ENCODE measurements at regions not wholly inside any gene's neighbourhood (a gene's known extent, or its start where the extent isn't known, plus 50 kb on each side); places are given as distances from the start of the nearest gene placed in this dataset.
"Not testable (repeated sequence)": the region's sequence is repeated elsewhere in the genome, so short reads cannot be mapped to it uniquely, and the experiment has no call there.

DNA sequence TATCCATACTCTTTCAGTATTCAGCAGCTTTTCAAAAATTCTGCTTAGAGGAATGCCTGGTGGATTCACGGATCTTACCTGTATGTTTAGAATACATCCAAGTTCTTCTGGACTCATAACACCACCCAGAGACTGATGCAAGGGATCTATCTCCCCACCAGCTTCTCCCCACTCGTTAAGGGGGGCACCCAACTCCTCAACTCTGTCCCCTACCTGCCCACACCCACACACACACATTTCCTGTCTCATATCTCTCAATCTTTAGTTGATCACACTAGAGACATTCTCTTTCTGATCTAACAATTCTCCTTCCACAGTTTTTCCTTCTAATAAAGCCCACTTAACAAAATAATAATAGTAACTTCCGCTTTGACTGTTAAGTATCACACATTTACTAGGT lies 110.1 kb downstream of the DLEU7 start:
- no peak for DNase-seq

DNA sequence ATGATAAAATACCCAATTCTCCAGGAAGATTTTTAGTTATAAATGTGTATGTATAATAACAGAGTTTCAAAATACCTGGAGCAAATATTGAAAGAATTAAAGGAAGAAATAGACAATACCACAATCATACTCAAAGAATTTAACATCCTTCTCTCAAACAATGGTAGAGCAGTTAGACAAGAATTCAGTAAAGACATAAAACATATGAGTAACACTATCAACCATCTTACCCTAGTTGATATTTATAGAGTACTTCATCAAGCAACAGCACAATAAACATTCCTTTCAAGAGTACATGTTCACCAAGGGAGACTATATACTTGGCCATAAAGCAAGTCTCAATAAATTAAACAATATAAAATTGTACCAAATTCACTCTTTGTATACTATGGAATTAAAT lies 108.4 kb downstream of the DLEU7 start:
- DNase-seq, result no peak

DNA sequence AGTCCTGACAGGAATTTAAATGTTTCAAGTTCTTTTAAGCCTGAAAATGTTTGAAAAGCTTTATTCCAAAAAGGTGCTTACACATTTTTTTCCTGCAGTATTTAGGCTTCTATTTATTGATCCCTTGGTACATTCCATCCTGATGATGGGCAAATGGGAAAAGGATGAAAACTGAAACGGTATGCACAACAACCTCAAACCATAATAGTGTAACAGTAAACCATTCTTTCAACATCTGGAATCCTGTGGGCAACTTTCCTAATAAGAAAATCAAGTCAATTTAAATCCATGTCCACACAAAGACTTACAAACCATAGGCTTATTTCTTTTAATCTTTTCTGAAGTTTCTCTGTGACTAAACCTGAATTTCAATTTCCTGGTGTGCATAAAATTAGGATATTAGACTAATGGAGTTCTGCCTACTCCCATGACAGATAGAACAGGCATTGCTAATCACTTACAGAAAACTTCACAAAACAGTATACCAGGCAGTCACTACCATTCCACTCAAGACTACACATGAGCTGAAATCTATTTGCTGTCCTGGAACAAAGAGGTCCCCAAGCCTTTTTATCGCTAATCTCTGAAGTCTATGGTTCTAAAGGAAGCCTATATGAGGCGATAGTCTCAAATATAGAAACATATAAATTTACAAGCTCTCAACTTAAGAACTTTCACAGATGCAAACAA lies 103.3 kb downstream of the DLEU7 start:
- no peak for DNase-seq

- no peak for DNase-seq
Observed at GRCh38 chr13:50742353-50742752, 101.1 kb downstream of the DLEU7 start.

GRCh38 chr13:50742968-50743367 lies 100.5 kb downstream of the DLEU7 start:
- no peak for DNase-seq

DNA sequence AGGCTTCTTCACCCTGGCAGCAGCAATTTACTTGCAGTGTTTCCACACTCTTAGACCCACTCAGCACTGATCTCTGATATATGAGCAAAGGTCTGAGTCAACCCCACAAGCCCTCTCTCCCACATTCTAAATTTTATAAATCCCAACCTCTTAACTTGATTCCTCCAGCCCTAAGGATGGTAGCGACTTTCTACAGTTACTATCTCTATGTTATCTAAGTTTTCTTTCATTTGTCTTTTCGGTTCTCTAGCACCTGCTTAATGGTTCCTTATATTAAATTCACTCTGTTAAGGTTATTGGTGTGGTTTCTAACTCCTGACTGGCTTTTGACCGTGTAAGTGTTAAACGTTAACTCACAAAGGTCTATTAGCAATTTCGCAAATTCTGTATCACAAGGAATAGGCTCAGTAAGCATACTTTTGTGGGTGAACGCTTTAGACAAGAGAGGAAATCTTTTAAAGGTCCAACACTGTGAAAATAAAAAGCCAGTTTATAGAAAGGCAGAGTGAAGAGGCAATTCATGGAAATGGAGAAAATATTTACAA lies 99.3 kb downstream of the DLEU7 start:
- no peak for DNase-seq

DNA sequence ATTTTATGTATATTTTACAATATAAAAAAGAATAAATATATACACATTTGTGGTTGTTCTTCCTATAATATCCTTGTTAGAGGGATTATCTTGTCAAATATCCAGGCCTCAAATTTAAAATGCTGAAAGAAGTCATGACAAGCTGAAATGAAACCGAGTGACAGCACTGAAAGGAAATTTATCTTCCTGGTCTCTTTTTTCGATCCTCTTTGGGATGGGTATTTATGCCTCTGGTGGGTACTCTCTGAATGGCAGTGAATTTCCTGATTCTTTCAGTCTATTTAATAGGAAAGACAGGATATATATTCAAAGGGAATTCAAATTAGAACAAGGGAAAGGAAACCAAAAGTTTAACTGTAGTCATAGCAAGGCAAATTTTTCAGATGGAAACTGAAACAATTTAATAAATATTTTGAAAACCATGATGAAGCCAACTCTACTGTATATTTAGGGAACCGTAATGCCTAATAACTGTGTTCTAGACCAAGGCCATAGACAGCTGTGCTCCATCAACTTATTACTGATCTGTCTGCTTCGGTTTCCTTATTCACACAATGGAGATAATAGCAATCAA lies 97.9 kb downstream of the DLEU7 start:
- DNase-seq, result no peak

DNA sequence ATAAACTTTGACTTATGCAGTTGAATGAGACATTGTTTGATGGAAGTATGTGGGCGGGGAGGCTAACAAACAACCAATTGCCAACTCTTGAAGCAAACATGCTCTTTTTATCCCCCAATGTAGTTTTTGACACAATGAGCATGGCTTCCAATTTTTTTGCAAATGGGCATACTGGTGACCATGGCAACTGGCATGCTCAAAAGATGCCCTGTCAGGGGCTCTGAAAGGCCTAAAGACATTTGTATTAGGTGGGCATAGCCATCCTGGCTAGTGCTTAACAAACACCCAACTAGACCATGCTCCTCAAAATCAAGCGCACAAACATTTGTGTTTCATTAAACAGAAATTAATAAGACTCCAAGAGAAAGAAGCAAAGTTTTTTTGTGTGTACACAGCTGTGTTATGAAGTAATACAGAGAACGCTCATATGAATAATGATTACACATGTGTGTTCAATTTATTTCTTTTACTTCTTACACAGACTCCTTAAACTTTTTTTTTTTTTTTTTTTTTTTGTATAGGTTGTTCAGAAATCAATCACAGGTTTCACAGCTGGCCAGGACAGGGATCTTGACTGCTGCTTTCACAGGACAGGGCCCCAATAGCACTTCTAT lies 95.6 kb downstream of the DLEU7 start:
- DNase-seq, result no peak

DNA sequence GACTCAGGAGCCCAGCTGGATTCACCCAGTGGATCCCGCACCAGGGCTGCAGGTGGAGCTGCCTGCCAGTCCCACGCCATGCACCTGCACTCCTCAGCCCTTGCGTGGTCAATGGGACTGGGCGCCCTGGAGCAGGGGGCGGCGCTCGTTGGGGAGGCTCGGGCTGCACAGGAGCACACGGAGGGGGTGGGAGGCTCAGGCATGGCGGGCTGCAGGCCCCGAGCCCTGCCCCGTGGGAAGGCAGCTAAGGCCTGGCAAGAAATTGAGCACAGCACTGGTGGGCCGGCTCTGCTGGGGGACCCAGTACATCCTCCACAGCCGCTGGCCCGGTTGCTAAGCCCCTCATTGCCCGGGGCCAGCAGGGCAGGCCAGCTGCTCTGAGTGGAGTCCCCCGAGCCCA lies 90.3 kb downstream of the DLEU7 start:
- DNase-seq, result not testable (repeated sequence)

DNA sequence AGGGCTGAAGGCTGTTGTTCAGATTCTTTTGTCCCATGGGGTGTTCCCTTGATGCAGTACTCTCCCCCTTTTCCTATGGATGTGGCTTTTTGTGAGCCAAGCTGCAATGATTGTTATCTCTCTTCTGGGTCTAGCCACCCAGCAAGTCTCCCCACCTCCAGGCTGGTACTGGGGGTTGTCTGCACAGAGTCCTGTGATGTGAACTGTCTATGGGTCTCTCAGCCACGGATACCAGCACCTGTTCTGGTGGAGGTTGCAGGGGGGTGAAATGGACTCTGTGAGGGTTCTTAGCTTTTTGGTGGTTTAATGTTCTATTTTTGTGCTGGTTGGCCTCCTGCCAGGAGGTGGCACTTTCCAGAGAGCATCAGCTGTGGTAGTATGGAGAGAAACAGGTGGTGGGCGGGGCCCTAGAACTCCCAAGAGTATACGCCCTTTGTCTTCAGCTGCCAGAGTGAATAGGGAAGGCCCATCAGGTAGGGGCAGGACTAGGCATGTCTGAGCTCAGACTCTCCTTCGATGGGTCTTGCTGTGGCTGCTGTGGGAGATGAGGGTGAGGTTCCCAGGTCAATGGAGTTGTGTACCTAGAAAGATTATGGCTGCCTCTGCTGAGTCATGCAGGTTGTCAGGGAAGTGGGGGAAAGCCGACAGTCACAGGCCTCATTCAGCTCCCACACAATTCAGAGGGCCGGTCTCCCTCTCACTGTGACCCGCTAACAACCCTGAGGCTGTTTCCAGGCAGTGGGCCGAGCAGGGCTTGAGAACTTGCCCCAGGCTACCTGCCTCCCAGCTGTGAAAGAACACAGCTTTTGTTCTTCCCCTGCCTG lies 87.4 kb downstream of the DLEU7 start:
- not testable (repeated sequence) for DNase-seq

- no peak for DNase-seq
Observed at GRCh38 chr13:50757008-50757407, 86.5 kb downstream of the DLEU7 start.

GRCh38 chr13:50758796-50759195 lies 84.7 kb downstream of the DLEU7 start:
- DNase-seq, result no peak

DNA sequence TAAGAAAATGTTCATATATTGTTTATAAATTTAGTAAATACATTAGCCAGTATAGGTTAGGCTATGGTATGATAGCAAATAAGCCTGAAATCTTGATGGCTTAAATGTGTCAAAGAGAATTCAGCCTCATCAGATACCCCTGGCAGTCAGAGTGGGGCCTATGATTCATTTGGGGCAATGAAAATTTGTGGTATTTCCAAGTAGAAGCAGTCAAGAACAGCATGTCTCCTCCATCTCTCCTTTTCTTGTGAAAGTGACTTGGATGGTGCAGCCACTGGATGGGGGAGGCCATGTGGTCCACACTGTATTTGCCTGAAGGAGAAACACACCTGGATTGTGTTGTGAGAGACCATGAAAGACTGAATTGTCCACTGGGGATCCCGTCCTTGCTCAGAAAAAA lies 82.7 kb downstream of the DLEU7 start:
- no peak for DNase-seq

- no peak for DNase-seq
Observed at GRCh38 chr13:50761406-50761805, 82.1 kb downstream of the DLEU7 start.

GRCh38 chr13:50762969-50763567 lies 80.4 kb downstream of the DLEU7 start:
- no peak for DNase-seq

DNA sequence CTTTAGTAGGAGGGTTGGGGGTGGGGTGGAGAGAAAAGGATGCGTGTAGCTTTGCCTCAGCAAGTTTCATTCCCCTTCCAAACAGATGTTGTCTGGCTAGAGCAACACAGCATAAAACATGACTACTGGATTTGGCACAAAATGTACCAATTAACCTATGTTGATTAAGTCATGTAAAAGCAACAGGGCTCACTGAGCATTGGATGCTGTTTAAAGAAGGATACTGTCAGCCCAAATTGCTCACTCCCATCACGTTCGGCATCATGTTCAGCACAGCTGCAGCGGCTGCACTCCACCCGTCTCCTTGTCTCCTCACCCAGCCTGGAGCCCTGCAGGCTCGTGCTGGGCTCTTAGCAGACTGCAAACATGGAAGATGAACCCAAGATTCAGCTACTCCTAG lies 77.5 kb downstream of the DLEU7 start:
- no peak for DNase-seq

- no peak for DNase-seq
Observed at GRCh38 chr13:50766695-50767094, 76.8 kb downstream of the DLEU7 start.

DNA sequence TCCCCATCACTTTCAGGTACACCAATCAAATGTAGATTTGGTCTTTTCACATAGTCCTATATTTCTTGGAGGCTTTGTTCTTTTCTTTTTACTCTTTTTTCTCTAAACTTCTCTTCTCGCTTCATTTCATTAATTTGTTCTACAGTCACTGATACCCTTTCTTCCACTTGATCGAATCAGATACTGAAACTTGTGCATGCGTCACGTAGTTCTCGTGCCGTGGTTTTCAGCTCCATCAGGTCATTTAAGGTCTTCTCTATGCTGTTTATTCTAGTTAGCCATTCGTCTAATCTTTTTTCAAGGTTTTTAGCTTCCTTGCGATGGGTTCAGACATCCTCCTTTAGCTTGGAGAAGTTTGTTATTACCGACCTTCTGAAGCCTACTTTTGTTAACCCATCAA lies 70.6 kb downstream of the DLEU7 start:
- DNase-seq, result not testable (repeated sequence)
